Jurkat, Clone E6-1 (cell line): ENCODE measurements at regions not wholly inside any gene's neighbourhood (a gene's known extent, or its start where the extent isn't known, plus 50 kb on each side); places are given as distances from the start of the nearest gene placed in this dataset.
A peak's percentile ranks its signal among the peaks of the same experiment; 100 is the strongest.

Source experiments
- DNase-seq: peaks from one replicate; pipeline ENCODE4 v3.0.0-alpha.2; 2011; ENCODE audit warnings: low read depth, low spot score
- H3K4me3 ChIP-seq: 2 replicates; pipeline ENCODE4 v1.5.1; 2011; ENCODE audit warnings: mild to moderate bottlenecking, low read length, control low read depth, moderate library complexity

DNA sequence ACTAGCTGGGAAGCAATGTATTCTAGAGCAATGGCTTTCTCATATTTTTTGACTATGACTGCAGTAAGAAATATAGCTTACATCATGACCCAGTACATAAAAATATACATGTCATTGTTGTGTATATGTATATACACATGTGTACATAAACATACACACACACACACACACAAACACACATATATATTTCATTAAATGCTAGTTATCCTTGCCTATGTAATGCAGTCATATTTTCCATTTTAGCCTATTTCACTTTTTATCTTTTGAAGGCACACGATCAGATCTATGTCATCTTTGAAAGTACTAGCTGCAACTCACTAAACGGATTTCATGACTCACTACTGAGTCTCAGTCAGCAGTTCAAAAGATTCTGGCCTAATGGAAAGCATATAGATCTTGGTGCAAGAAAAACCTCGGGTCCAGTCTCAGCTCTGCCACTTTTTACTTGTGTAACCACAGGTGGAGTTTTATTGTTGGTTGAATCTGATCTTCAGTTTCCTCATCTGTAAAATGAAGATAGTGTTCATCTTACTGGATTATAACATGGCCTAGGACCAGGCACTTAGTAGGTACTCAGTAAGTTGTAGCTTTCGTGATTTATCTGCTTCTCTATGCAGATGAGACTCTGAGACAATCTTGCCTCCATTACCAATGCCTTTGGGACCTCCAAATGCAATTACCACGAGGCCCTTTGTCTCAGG, 325.6 kb downstream of the RRAGC start:
- no peak for DNase-seq
- H3K4me3 ChIP-seq = no peak overlapping the region

DNA sequence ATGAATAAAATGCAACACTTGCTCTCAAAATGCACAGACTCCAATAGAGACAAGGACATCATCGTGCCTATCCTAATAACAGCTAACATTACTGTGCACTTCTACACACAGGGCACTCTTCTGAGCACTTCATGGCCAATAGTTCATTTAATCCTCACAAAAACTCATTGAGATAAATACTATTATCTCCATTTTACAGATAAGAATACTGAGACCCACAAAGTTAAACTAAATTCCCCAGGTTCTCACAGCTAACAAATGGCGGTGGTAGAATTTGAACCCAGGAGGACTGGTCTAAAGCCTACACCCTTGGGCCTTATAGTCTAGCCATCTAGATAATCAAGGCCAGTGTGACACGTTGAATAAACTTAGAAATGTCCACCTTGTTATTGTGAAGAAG, 328.6 kb downstream of the RRAGC start:
- no peak overlapping the region for H3K4me3 ChIP-seq
- no peak for DNase-seq

DNA sequence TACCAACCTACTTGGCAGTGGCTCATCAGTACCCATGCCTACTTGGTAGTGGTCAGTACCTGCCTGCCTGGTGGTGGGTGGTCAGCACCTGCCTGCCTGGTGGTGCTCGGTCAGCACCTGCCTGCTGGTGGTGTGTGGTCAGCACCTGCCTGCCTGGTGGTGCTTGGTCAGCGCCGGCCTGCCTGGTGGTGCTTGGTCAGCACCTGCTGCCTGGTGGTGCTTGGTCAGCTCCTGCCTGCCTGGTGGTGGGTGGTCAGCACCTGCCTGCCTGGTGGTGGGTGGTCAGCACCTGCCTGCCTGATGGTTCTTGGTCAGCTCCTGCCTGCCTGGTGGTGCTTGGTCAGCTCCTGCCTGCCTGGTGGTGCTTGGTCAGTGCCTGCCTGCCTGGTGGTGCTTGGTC, 329.6 kb downstream of the RRAGC start:
- no peak for DNase-seq
- H3K4me3 ChIP-seq = no peak overlapping the region

DNA sequence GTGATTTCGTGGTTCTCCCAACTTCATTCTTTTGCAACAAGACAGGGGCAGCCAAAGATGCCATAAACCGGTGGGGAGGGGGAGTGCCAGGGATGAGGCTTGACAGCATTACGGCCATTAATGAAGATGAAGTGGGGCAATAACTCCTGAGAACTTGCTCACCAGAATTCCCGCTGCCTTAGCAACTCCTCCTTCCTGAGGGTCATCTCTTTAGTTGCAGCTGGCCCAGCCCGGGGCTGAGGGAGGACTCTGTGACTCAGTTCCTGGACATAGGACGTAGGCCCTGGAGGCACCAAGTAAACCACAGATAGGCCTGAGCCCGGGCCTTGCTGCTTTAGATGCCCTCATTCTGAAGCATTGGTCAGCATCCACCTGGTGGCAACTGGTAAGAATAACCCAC, 330.2 kb downstream of the RRAGC start:
- no peak overlapping the region for H3K4me3 ChIP-seq
- DNase-seq = no peak

DNA sequence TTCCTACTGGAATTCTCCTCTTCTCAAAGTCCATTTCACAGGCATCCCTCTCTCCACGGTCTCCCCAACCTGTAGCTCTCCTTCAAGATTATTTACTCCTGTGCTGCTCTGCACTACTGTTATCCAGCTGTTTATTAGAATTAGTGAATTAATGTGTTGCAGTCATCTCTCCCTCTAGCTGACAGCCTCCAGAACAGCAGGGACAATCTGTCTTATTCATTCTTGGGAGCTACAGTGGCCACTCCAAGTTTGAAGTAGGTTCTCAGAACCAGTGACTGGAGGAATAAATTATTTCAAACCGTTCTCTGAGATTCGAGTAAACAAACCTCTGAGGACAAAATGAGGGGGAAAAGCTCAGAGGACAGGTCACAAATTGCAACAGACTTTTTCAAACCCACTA, 330.9 kb downstream of the RRAGC start:
- no peak for DNase-seq
- no peak overlapping the region for H3K4me3 ChIP-seq

DNA sequence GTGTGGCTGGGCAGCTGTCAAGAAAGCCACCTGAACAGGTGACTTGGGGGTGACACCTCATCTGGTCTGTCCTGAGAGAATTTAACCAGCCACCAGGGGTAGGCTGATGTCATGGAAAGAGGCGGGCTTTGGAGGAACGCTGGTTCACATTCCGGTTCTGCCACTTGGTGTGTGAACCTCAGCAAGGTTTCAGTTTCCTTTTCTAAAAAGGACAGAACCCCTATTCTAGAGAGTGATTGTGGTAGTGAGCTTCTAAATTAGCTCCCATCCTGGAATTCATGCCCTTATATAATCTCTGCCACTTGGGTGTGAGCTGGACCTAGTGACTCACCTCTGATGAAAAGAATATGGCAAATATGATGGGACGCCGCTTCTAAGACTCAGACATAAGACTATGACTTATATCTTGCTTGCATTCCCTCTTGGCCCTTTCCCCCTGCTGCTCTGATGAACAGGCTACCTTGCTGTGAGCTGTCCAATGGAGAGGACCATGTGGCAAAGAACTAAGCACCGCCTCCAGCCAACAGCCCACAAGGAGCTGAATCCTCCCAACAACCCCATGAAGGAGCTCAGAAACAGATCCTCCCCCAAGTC, 332.1 kb downstream of the RRAGC start:
- no peak overlapping the region for H3K4me3 ChIP-seq
- DNase-seq = no peak

DNA sequence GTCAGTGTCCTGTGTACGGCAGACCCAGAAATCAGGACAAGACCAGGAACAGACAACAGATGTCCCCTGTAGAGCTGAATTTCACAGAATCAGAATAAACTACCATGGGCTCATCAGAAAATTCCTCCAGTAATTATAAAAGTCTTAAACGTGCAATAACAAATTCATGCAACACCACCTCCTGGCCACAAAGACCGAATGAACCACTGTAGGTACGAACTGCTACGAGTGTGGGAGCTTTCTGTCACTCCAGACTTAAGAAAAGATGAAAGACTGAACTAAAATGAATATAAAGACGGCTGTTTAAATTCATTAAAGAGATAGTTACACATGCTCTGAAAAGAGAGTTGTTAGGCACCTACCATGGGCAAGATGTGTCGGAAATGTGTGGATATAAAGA, 333.5 kb downstream of the RRAGC start:
- no peak for DNase-seq
- no peak overlapping the region for H3K4me3 ChIP-seq

DNA sequence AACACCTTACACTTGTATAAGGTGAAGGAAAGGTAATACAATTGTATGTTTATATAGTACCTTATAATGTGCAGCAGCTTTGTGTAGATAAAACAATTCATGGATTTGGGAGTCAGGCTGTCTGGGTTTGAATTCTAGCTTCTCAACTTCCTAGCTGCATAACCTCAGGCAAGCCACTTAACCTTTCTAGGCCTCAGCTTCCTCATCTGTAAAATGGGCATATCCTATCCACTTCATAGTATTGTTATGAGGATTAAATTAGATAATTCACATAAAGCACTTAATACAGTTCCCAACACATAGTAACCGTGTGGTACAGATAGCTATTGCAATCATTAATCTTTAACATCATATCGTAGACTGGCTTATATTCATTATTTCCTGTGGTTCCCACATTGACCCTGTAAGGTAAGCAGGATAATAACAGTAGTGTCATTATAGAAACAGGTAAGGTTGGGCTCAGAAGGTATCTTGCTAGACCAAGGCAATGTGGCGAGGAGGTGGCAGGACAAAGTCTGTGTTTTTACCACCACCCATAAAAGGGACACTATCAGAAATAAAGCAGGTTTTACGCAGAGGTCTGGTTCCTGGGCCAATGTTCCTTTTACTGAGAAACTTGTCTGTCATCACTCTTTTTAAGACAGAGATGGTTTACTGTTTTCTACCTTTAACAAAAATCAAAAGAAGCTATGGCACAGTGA, 334.1 kb downstream of the RRAGC start:
- no peak overlapping the region for H3K4me3 ChIP-seq
- DNase-seq = no peak

DNA sequence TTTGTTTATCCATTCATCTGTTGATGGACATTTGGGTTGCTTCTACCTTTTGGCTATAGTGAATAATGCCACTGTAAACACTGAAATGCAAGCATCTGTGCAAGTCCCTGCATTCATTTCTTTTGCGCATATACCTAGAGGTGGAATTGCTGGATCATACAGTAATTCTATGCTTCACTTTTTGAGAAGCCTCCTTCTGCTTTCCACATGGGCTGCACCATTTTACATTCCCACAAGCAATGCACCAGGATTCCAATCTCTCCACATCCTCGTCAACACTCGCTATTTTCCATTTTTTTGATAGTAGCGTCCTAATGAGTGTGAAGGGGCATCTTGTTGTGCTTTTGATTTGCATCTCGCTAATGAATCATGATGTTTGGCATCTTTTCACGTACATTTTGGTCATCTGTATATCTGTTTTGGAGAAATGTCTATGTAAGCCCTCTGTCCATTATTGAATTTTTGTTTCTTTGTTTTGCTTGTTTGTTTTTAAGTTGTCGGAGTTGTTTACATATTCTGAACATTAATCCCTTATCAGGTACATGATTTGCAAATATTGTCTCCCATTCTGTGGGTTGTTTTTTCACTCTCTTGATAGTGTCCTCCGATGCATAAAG, 335.4 kb downstream of the RRAGC start:
- no peak for DNase-seq

DNA sequence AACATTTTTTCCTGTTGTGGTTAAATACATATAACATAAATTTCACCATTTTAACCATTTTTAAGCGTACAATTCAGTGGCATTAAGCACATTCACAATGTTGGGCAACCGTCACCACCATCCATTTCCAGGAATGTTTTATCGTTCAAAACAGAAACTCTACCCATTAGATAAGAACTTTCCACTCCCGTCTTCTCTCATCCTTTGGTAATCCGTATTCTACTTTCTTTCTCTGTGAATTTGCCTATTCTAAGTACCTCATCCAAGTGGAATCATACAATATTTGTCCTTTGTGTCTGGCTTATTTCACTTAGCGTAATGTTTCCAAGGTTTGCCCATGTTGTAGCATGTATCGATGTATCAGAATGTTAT, 336.0 kb downstream of the RRAGC start:
- no peak overlapping the region for H3K4me3 ChIP-seq
- no peak for DNase-seq

More for the DNA sequence above, 335.4 kb downstream of the RRAGC start:
- no peak overlapping the region for H3K4me3 ChIP-seq

DNA sequence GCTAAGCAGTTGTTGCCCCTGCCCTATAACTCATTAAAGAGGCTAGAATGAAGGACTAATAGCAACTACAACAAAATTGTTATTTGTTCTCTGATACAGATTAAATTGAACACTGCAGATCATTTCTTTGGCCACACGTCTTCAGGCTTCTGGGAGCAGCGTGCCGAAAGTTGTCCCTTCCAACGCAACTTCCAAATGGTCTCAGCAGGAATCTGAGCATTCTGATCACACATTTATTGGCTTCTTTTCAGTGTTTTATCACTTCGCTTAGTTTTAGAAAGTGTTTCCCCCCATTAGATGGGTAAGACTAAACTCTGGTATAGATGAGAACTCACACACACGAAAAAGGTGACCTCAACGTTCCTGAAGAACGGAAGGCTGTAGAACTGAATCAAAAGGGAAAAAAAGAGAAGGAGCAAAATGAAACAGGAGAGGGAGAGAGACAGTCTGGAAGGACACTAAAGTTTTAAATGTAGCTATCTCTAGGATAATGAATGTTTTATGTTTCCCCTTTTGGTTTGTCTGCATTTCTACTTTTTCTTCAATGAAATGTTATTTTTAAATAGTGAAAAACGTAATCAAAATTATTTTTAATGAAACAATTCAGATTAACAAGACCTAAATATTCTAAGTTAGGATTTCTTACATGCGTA, 336.5 kb downstream of the RRAGC start:
- no peak for DNase-seq
- no peak overlapping the region for H3K4me3 ChIP-seq

DNA sequence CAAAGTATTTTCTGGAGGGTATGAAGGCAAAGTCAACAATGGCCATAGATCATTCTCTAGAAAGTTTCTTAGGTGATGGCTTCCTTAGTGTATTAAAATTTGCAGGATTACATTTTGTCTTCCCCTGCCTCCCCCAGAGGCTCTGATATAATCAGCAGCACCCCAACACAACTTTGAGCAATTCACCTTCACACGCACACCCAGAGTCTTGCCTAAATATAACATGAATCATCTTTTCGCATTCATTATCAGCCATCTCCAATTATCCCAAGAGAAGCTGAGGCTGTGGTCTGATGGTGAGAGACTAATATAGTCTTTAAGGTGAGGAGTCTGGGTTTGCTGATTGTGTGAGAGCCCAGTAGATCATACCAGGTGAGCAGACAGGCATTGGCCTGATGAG, 343.0 kb downstream of the RRAGC start:
- no peak for DNase-seq
- no peak overlapping the region for H3K4me3 ChIP-seq

DNA sequence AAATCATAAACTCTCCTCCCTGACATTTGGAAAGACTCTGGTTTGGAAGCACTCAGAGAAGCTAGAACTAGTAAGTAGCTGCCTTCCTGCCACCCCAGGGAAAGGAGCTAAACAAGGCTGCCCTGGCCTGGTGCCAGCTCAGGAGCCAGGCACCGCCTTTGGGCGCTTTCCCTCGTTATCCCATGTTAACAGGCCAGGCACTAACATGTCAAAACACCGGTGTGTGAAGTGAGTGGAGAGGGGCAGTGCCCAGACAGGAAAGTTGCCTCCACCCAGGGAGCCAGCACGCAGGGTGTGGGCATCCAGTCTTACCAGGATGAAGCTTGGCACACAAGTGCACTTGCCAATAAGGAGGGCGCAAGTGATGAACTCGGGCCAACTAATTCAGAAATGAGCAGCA, 346.8 kb downstream of the RRAGC start:
- H3K4me3 ChIP-seq = no peak overlapping the region
- no peak for DNase-seq

DNA sequence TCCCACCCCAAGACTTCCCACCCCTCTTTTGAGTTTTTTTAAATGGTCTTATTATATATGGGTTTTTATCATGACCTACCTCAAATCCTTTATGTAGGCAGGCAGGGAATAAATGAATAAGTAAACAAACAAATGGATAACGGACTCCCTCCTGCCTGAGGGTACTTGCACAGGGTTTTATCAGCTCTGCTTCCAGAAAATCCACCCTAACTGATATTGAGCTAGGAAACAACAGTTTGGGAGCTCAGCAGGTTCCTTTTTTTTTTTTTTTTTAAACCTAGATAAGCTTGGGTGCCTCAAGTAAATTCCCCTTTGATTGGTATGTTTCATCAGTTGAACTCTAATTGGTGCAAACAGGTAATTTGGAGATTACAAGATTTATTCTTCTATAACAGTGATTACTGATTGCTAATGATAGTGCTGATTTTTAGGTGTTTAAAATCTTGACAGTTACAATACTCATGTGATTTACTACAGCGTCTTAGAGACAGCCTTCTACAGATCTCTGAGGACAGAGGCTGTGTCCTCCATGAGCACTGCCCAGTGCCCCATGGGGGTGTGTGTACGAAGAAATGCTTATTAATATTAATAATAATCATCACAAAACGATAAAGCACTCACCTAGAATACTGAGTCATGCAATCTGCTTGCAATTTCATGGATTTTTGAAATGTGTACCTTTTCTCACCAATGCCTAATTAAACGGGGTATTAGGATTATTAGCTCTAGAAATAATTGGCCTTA, 347.4 kb downstream of the RRAGC start:
- DNase-seq = no peak
- no peak overlapping the region for H3K4me3 ChIP-seq

DNA sequence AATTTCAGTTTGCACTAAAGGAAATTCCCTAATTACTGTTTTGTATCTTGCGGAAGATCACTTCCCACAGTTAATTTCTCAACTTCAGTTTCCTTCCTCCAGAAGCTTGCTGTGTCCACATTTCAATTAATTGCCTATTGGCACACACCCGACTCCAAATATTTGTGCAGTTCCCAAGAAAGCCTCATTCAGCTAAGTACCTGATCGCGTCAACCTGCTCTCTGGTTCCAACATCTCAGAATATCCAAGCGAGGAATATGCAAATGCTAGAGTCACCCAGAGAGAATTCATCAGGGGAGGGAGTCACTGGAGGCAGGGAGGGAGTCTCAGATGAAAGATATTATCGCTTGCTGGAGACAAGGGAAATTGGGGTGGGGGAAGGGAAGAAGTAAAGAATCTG, 351.3 kb downstream of the RRAGC start:
- DNase-seq = no peak
- H3K4me3 ChIP-seq = no peak overlapping the region

DNA sequence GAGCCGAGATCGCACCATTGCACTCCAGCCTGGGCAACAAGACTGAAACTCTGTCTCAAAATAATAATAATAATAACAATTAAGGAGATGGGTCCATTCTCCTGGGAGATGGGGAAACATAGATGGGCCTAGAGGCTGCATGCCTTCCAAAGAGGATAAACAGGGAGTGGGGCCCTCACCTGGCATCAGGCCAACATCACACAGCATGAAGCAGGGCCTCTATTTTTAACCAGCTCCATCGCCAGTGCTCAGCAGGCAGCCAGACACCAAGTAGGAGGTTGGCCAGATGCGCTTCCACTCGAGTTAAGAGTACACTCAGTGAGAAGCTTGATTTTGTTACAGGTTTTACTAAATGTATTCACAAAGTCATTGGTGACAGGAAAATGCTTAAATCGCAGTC, 352.0 kb downstream of the RRAGC start:
- no peak for DNase-seq

DNA sequence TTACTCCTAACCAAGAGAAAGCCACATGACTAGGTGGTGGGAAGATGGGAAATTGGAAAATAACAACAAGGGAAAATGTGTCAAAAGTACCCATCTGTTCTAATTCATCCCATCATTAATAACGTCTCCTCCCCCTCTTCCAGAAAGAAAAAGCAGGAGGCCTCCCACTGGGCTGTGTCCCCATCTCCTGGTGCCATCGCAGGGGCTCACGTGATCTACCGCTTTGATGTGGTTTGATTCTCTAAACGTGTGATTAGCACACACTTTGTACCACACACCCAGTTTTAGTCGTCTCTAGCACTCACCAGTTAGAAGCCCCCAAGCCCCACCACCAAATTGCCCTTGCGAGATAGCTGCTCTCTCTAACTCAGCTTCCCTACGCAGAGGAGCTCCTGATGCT, 353.6 kb downstream of the RRAGC start:
- DNase-seq = peak; percentile 24
- no peak overlapping the region for H3K4me3 ChIP-seq

More for the DNA sequence above, 352.0 kb downstream of the RRAGC start:
- no peak overlapping the region for H3K4me3 ChIP-seq

DNA sequence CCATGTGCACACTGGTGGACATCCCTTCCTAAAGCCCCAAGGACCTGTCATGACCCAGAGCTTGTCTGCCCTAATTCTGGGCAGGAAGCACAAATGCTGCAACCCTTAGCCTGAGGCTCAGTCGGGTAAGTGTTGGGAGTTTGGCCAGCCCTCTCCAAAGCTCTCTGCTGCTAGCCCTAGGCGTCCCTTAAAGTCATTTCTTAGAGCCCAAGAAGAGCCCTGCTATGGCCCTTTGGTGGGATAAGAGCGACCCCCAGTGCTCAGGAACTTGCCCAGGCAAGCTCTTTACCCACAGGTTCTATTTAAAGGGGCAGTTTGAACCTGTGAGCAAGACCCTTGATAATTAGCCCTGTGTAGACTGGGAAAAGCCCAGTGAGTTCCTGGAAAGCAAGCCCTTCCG, 356.8 kb downstream of the RRAGC start:
- no peak for DNase-seq
- H3K4me3 ChIP-seq = no peak overlapping the region

DNA sequence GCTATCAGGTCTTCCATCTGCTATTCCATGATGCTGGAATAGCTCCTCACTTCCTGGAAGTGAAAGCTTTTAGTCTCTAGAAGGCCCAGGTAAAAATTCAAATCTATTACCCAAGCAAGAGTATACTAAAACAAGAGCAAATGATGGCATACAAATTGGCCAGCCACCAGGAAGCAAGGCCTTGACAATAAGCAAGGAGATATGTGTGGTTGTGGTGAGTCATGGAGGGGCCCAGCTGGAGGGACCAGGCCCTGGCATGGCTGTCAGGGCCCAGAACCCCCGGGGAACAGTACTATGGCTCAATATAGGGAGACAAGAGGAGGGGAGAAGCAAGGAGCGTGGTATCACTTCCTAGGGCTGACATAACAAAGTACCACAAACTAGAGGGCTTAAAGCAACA, 358.7 kb downstream of the RRAGC start:
- no peak for DNase-seq
- H3K4me3 ChIP-seq = no peak overlapping the region
